A172 (cell line): ENCODE measurements at regions not wholly inside any gene's neighbourhood (a gene's known extent, or its start where the extent isn't known, plus 50 kb on each side); places are given as distances from the start of the nearest gene placed in this dataset.
"Not testable (repeated sequence)": the region's sequence is repeated elsewhere in the genome, so short reads cannot be mapped to it uniquely, and the experiment has no call there.

Experiments used
- DNase-seq: peaks from one replicate; pipeline ENCODE4 v3.0.0-alpha.2; 2015; ENCODE audit warnings: low spot score

DNA sequence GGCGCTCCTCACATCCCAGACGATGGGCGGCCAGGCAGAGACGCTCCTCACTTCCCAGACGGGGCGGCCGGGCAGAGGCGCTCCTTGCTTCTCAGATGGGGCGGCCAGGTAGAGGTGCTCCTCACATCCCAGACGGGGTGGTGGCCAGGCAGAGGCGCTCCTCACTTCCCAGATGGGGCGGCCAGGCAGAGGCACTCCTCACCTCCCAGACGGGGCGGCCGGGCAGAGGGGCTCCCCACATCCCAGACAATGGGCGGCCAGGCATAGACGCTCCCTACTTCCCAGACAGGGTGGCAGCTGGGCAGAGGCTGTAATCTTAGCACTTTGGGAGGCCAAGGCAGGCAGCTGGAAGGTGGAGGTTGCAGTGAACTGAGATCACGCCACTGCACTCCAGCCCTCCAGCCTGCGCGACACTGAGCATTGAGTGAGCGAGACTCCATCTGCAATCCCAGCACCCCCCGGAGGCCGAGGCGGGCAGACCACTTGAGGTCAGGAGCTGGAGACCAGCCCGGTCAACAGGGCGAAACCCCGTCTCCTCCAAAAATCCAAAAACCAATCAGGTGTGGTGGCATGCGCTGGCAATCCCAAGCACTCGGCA, 833.7 kb upstream of the RAG2 start:
- not testable (repeated sequence) for DNase-seq

GRCh38 chr11:37430966-37431632, 833.1 kb upstream of the RAG2 start:
- DNase-seq: not testable (repeated sequence)

- no peak for DNase-seq
Measured at GRCh38 chr11:37422511-37422910, 824.5 kb upstream of the RAG2 start.

GRCh38 chr11:37411289-37411688, 813.3 kb upstream of the RAG2 start:
- no peak for DNase-seq

- no peak for DNase-seq
Measured at GRCh38 chr11:37409124-37409523, 811.1 kb upstream of the RAG2 start.

DNA sequence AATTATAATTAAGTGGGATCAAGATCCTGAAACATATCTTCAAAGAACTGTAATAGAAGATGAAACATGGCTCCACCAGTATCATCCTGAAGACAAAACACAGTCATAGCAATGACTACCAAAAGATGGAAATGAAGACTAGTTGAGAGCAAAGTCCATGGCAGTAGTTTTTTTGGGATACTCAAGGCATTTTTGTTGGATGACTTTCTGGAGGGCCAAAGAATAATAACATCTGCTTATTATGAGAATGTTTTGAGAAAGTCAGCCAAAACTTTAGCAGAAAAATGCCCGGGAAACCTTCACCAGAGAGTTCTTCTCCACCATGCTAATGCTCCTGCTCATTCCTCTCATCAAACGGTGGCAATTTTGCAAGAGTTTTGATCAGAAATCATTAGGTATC, 809.4 kb upstream of the RAG2 start:
- no peak for DNase-seq

DNA sequence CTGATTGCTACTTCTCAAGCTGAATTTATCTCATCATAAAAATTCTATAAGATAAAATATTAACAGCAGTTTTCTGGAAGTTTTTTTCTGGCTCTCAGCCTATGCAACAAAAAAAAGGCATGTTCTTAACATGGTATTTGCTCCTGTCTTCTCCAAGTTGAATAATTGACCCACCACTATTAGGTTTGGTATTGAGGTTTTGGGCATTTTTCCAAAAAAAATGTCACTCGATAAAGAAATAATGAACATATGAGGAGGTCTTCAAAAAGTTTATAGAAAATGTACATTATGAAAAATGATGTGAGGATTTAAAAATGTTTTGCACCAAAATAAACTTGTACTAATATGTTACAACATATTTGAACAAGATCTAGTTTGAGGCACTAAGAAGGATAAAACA, 808.6 kb upstream of the RAG2 start:
- DNase-seq: no peak

DNA sequence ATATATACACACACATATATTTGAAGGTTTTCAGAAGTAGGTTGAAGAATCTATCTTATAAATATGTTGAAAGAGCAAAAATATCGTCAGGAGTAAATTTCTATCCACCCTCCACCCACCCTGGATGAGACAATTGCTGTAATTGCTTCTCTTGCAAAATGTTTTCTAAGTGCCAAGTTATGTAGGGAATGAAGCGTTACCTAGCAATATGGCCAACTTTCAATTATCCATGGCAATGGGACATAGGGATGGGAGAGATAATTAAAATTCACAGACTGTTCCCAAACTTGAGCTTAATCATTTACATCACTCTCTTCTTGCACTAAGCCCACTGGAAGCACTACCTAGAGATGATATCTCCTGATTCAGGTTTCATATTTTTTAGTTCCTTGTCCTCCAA, 806.2 kb upstream of the RAG2 start:
- DNase-seq: no peak

GRCh38 chr11:37402663-37403062, 804.6 kb upstream of the RAG2 start:
- DNase-seq: no peak

DNA sequence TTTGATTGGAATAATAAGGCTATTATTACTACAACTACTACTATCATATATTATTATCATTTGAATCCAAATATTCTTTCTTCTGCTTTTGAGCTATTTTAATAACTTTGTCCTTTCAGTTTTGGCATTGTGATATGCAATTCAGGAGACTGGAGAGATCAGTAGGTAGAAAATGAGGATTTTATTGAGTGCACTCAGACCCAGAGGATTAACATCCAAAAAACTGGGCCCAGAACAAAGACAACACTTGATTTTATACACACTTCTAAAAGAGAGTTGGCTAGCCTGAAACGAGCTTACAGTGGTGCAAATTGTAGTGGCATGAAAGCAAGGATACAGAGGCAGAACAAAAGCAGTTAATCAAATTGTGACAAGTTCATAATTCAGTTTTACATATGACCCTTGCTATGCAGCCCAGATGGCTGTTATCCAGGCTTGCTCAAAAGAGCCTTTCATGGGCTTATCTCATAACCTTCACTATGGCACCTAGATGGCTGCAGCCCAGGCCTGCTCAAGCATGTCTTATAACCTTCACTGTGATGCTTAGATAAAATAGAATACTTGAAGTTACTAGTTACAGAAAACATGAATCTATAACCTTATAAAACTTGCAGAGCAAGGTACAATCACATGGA, 796.3 kb upstream of the RAG2 start:
- no peak for DNase-seq

GRCh38 chr11:37391615-37392014, 793.6 kb upstream of the RAG2 start:
- no peak for DNase-seq

- no peak for DNase-seq
Measured at GRCh38 chr11:37390576-37391083, 792.6 kb upstream of the RAG2 start.

DNA sequence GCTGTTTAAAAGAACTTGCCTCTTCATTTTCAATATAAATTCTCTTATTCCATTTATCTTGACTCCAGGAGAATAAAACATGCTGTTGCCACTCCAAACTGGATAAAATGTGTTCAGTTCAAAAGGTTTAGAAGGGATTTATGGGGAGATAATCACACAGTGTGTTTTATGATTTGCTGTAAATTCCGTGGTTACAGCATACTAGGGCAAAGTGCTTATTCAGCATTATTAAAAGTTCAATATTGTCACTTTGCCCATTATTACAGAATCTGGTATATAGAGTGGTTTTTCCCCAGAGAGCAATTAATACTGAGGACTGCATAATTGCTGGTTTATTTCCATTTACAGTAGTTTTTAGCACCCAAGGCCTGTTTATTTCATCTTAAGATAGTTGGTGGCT, 780.9 kb upstream of the RAG2 start:
- DNase-seq: no peak

DNA sequence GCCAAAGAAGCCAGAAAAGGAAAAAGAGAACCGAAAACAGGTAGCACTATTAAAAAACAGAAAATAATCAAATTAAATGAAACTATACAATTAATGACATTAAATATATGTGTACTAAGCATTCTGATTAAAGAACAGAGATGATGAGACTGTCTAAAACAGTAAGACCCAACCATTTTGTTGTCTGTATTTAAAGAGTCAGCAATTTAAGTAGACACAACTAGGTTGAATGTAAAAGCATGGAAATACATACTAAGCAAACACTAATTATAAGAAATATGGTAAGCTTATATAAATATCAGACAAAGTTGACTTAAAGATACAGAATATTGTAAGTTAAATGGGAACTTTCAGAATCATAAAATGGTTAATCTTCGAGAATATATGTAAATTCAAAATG, 774.6 kb upstream of the RAG2 start:
- DNase-seq: no peak

- no peak for DNase-seq
Measured at GRCh38 chr11:37371346-37371970, 773.4 kb upstream of the RAG2 start.

- no peak for DNase-seq
Measured at GRCh38 chr11:37370817-37371216, 772.8 kb upstream of the RAG2 start.

- DNase-seq: no peak
Measured at GRCh38 chr11:37364246-37364839, 766.3 kb upstream of the RAG2 start.

DNA sequence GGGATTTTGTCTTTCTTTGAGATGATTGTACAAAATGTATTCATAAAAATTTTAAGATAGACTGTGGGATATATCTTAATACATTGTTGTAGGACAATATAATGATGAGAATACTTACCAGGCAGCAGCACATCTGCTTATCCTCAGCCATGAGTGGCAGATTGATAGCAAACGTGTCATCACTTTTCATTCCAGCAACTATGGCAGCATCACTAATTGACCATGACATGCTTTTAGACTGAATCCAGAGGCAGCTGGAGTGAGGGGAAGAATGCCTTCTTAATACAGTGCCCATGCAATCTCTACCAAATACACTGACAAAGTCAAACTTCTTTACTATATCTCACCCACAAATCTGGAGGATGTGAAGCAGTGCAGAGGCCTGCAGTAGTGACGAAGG, 755.2 kb upstream of the RAG2 start:
- no peak for DNase-seq

DNA sequence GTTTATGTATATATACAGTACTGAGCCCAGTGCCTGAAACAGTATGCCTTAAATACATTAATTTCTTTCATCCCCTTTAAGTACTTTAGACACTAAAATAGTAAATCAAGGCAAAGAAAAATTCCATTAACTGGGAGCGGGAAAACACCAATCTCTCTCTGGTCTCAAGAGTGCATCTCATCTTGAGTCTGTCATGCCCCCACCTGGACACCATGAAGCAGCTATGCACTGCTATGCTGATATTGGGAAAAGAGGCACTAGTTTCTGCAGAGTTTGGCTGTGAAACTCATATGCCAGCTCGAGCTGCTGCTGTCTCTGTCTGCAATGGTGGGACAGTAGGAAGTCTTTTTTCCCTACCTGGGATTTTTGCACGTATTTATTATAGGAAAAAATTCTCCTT, 754.4 kb upstream of the RAG2 start:
- no peak for DNase-seq

GRCh38 chr11:37343290-37343689, 745.3 kb upstream of the RAG2 start:
- DNase-seq: no peak

DNA sequence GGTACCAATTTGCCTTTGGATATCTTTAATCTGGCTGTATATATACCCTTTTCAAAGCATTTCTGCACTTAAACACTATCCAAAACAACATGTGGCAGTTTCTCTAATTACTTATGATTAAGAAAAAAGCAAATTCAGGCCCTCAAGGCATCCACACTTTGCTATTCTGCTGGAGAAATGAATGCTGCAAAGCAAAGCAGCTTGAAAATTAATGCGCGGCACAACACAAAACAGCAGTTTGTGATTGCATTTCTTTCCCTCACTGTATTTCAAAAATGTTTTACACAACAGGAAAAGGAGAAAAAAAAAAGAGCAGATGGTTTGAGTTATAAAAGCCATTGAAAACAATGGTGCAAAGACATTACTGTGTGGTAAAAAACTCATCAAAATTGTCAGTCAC, 738.4 kb upstream of the RAG2 start:
- no peak for DNase-seq

GRCh38 chr11:37333345-37333744, 735.3 kb upstream of the RAG2 start:
- DNase-seq: no peak
